Astrocyte (in vitro differentiated cells and primary cell): ENCODE measurements at regions not wholly inside any gene's neighbourhood (a gene's known extent, or its start where the extent isn't known, plus 50 kb on each side); places are given as distances from the start of the nearest gene placed in this dataset.

Source experiments
- DNase-seq: peaks from one replicate; pipeline ENCODE4 v3.0.0-alpha.2; 2010; ENCODE audit warnings: low read depth
- FAIRE-seq: peaks from 2 replicates; lab custom pipeline; 2011; peaks lifted over from hg19 to GRCh38; lab: Jason Lieb, UNC
- H2AFZ ChIP-seq: 2 replicates; pipeline ENCODE4 v1.6.0; 2012; ENCODE audit warnings: low read depth, low read length, inconsistent platforms
- H3K27ac ChIP-seq: 2 replicates; pipeline ENCODE4 v1.5.1; 2011; ENCODE audit warnings: low read depth, low read length, inconsistent platforms
- H3K27me3 ChIP-seq: 2 replicates; pipeline ENCODE4 v1.6.0; 2011; ENCODE audit warnings: low read length, inconsistent platforms; ENCODE audit not compliant: insufficient read depth
- H3K36me3 ChIP-seq: 2 replicates; pipeline ENCODE4 v1.5.1; 2011; ENCODE audit warnings: low read length, inconsistent platforms; ENCODE audit not compliant: insufficient read depth
- H3K4me1 ChIP-seq: 2 replicates; pipeline ENCODE4 v1.5.1; 2011; ENCODE audit warnings: low read length, inconsistent platforms; ENCODE audit not compliant: insufficient read depth
- H3K4me2 ChIP-seq: 2 replicates; pipeline ENCODE4 v1.6.0; 2012; ENCODE audit warnings: low read length, inconsistent platforms
- H3K4me3 ChIP-seq: 2 replicates; pipeline ENCODE4 v1.5.1; 2011; ENCODE audit warnings: low read depth, mild to moderate bottlenecking, low read length, inconsistent platforms; ENCODE audit not compliant: insufficient read depth
- H3K79me2 ChIP-seq: 2 replicates; pipeline ENCODE4 v1.6.0; 2012; ENCODE audit warnings: mild to moderate bottlenecking, low read length, inconsistent platforms; ENCODE audit not compliant: insufficient read depth
- H3K9ac ChIP-seq: 2 replicates; pipeline ENCODE4 v1.6.0; 2012; ENCODE audit warnings: mild to moderate bottlenecking, low read length, inconsistent platforms
- H3K9me3 ChIP-seq: 2 replicates; pipeline ENCODE4 v1.5.1; 2012; ENCODE audit warnings: low read depth, mild to moderate bottlenecking, low read length, inconsistent platforms; ENCODE audit not compliant: insufficient read depth
- H4K20me1 ChIP-seq: 2 replicates; pipeline ENCODE4 v1.6.0; 2012; ENCODE audit warnings: low read length, inconsistent platforms; ENCODE audit not compliant: insufficient read depth
- H3K27ac Mint-ChIP-seq: one replicate; pipeline ENCODE4 v1.8.0; 2021; ENCODE audit warnings: mild to moderate bottlenecking, mixed read lengths; ENCODE audit not compliant: unreplicated experiment
- H3K27me3 Mint-ChIP-seq: one replicate; pipeline ENCODE4 v1.8.0; 2021; ENCODE audit warnings: low read depth, mixed read lengths; ENCODE audit not compliant: unreplicated experiment
- H3K36me3 Mint-ChIP-seq: one replicate; pipeline ENCODE4 v1.8.0; 2021; ENCODE audit warnings: low read depth, mixed read lengths; ENCODE audit not compliant: unreplicated experiment
- H3K4me1 Mint-ChIP-seq: one replicate; pipeline ENCODE4 v1.8.0; 2021; ENCODE audit warnings: low read depth, mixed read lengths; ENCODE audit not compliant: unreplicated experiment
- H3K4me3 Mint-ChIP-seq: one replicate; pipeline ENCODE4 v1.8.0; 2021; ENCODE audit warnings: mild to moderate bottlenecking, moderate library complexity, mixed read lengths; ENCODE audit not compliant: unreplicated experiment
- H3K9me3 Mint-ChIP-seq: one replicate; pipeline ENCODE4 v1.8.0; 2021; ENCODE audit warnings: mild to moderate bottlenecking, mixed read lengths; ENCODE audit not compliant: unreplicated experiment
- EZH2 ChIP-seq: IDR thresholded peaks from 2 replicates; pipeline ENCODE4 v1.6.1; 2012; ENCODE audit warnings: mild to moderate bottlenecking, low read length, inconsistent platforms; ENCODE audit not compliant: insufficient read depth
- TF ChIP-seq, protein P1 (sequence below): IDR thresholded peaks from 2 replicates; pipeline ENCODE4 v1.5.1; 2011; ENCODE audit warnings: low read depth, mild to moderate bottlenecking, inconsistent platforms, low read length, moderate library complexity; ENCODE audit not compliant: insufficient read depth

DNA sequence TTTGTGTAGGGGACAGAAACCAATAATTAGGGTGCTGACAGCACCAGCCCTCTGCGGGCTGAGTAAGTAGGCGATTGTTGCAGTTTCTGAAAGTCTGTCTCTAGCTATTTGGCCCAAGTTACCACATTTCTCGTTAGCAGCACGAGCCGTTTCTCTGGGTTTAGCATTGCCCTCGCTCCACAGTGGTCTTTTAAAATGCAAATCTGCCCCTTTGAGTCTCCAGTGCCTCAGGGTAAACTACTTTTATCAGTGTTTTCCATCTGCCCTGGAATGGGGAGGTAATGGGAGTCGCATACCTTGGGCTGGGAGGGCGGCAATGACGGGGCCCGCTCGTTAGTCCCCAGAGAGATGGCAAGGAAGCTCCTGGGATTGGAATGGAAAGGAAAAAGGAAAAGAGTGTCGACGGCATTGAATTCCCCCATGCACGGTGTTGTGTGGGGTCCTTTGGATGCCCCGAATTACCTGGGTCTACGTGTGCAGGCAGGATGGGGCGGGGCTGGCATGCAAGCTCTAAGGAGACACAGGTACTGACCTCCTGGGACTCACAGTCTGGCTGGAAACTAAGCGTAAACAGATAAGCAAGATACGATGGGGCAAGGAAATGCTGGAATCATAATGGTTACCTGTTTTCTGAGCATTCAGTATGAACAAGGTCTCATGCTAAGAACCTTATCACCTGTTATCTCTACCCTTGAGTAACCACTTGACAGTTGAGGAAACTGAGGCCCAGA lies 131.8 kb upstream of the MAP1LC3B2 start:
- Histone ChIP-seq H3K9ac (peak overlapping the region; percentile 6), H3K36me3 (no peaks in the 10 kb centered on the region), H3K27ac (peak overlapping the region; percentile 25), H3K9me3 (peaks cover 2% of the 10 kb centered on the region), H3K79me2 (no peaks in the 10 kb centered on the region), H2AFZ (peak overlapping the region; percentile 49), H3K4me2 (peak overlapping the region; percentile 61), H3K27me3 (no peaks in the 10 kb centered on the region), H3K4me1 (peaks cover 20% of the 10 kb centered on the region), H4K20me1 (no peaks in the 10 kb centered on the region), H3K4me3 (no peak overlapping the region)
- TF ChIP-seq EZH2: no peak
- TF ChIP-seq, protein P1, sequence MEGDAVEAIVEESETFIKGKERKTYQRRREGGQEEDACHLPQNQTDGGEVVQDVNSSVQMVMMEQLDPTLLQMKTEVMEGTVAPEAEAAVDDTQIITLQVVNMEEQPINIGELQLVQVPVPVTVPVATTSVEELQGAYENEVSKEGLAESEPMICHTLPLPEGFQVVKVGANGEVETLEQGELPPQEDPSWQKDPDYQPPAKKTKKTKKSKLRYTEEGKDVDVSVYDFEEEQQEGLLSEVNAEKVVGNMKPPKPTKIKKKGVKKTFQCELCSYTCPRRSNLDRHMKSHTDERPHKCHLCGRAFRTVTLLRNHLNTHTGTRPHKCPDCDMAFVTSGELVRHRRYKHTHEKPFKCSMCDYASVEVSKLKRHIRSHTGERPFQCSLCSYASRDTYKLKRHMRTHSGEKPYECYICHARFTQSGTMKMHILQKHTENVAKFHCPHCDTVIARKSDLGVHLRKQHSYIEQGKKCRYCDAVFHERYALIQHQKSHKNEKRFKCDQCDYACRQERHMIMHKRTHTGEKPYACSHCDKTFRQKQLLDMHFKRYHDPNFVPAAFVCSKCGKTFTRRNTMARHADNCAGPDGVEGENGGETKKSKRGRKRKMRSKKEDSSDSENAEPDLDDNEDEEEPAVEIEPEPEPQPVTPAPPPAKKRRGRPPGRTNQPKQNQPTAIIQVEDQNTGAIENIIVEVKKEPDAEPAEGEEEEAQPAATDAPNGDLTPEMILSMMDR: no peak
- Mint-ChIP-seq H3K36me3 (no peaks in the 10 kb centered on the region), H3K9me3 (no peaks in the 10 kb centered on the region), H3K4me1 (peaks cover 18% of the 10 kb centered on the region), H3K4me3 (peak overlapping the region; percentile 45), H3K27me3 (no peaks in the 10 kb centered on the region), H3K27ac (peak overlapping the region; percentile 96)
- DNase-seq: no peak
- FAIRE-seq: peak; percentile 17

- Histone ChIP-seq H3K9me3 (peaks cover 2% of the 10 kb centered on the region), H3K79me2 (no peaks in the 10 kb centered on the region), H3K4me3 (no peak overlapping the region), H3K9ac (no peak overlapping the region), H3K27me3 (no peaks in the 10 kb centered on the region), H3K4me2 (no peak overlapping the region), H3K36me3 (no peaks in the 10 kb centered on the region), H4K20me1 (no peaks in the 10 kb centered on the region), H3K4me1 (peaks cover 32% of the 10 kb centered on the region), H2AFZ (no peak overlapping the region), H3K27ac (no peak overlapping the region)
- H3K27me3 Mint-ChIP-seq: no peaks in the 10 kb centered on the region
- DNase-seq: no peak
- no peak for FAIRE-seq
- no peaks in the 10 kb centered on the region for H3K36me3 Mint-ChIP-seq
- no peak overlapping the region for H3K4me3 Mint-ChIP-seq
- peaks cover 37% of the 10 kb centered on the region for H3K4me1 Mint-ChIP-seq
- H3K9me3 Mint-ChIP-seq: no peaks in the 10 kb centered on the region
- no peak for TF ChIP-seq EZH2
- TF ChIP-seq, protein P1: no peak
- H3K27ac Mint-ChIP-seq: no peak overlapping the region
Measured at GRCh38 chr12:116429826-116430360, 129.3 kb upstream of the MAP1LC3B2 start.
